Non-pigmented ciliary epithelial cell (primary cell): ENCODE measurements at regions not wholly inside any gene's neighbourhood (a gene's known extent, or its start where the extent isn't known, plus 50 kb on each side); places are given as distances from the start of the nearest gene placed in this dataset.

Source experiments
- DNase-seq: peaks from one replicate; pipeline ENCODE4 v3.0.0-alpha.2; 2010; ENCODE audit warnings: low read depth

GRCh38 chr2:550860-551567 is 126.2 kb downstream of the TMEM18 start:
- DNase-seq, result no peak

- no peak for DNase-seq
Measured at GRCh38 chr2:545711-546650, 131.2 kb downstream of the TMEM18 start.

- DNase-seq, result no peak
Measured at GRCh38 chr2:545228-545627, 132.0 kb downstream of the TMEM18 start.

- DNase-seq, result no peak
Measured at GRCh38 chr2:538646-539045, 138.6 kb downstream of the TMEM18 start.

- DNase-seq, result no peak
Measured at GRCh38 chr2:535222-535621, 142.0 kb downstream of the TMEM18 start.

- no peak for DNase-seq
Measured at GRCh38 chr2:529852-530251, 147.4 kb downstream of the TMEM18 start.

GRCh38 chr2:529424-529823 is 147.8 kb downstream of the TMEM18 start:
- DNase-seq, result peak; percentile 8

GRCh38 chr2:527581-527980 is 149.6 kb downstream of the TMEM18 start:
- no peak for DNase-seq

GRCh38 chr2:526918-527317 is 150.3 kb downstream of the TMEM18 start:
- DNase-seq, result no peak

- no peak for DNase-seq
Measured at GRCh38 chr2:525611-526010, 151.6 kb downstream of the TMEM18 start.

- no peak for DNase-seq
Measured at GRCh38 chr2:525021-525420, 152.2 kb downstream of the TMEM18 start.

- no peak for DNase-seq
Measured at GRCh38 chr2:524442-524841, 152.8 kb downstream of the TMEM18 start.

- no peak for DNase-seq
Measured at GRCh38 chr2:523698-524270, 153.4 kb downstream of the TMEM18 start.

GRCh38 chr2:522776-523175 is 154.4 kb downstream of the TMEM18 start:
- DNase-seq, result no peak

GRCh38 chr2:521853-522530 is 155.2 kb downstream of the TMEM18 start:
- no peak for DNase-seq

- DNase-seq, result no peak
Measured at GRCh38 chr2:520663-521340, 156.4 kb downstream of the TMEM18 start.

GRCh38 chr2:516944-517343 is 160.3 kb downstream of the TMEM18 start:
- DNase-seq, result no peak

- DNase-seq, result no peak
Measured at GRCh38 chr2:516131-516530, 161.1 kb downstream of the TMEM18 start.

- no peak for DNase-seq
Measured at GRCh38 chr2:515441-516127, 161.6 kb downstream of the TMEM18 start.

- DNase-seq, result no peak
Measured at GRCh38 chr2:513981-514706, 163.1 kb downstream of the TMEM18 start.

- no peak for DNase-seq
Measured at GRCh38 chr2:510839-511238, 166.4 kb downstream of the TMEM18 start.
